Stimulated activated CD4-positive, alpha-beta T cell treated with anti-CD3 and anti-CD28 coated beads, Interleukin-15, amount 100 ng/mL, for 48 hours (primary cell): ENCODE measurements at regions not wholly inside any gene's neighbourhood (a gene's known extent, or its start where the extent isn't known, plus 50 kb on each side); places are given as distances from the start of the nearest gene placed in this dataset.
A peak's percentile ranks its signal among the peaks of the same experiment; 100 is the strongest.
"Not testable (repeated sequence)": the region's sequence is repeated elsewhere in the genome, so short reads cannot be mapped to it uniquely, and the experiment has no call there.

Experiments
- DNase-seq, 2 donors: peaks; one replicate each; pipeline ENCODE4 v3.0.0-alpha.2; 2020; ENCODE audit warnings: low read depth in 2 of 2

GRCh38 chr6:152811785-152812184 is 61.2 kb downstream of the VIP start:
- DNase-seq, result no peak

GRCh38 chr6:152815230-152815872 is 64.8 kb downstream of the VIP start:
- DNase-seq, result no peak

- no peak for DNase-seq
These were observed 65.5 kb downstream of the VIP start for GRCh38 chr6:152816055-152816454.

DNA sequence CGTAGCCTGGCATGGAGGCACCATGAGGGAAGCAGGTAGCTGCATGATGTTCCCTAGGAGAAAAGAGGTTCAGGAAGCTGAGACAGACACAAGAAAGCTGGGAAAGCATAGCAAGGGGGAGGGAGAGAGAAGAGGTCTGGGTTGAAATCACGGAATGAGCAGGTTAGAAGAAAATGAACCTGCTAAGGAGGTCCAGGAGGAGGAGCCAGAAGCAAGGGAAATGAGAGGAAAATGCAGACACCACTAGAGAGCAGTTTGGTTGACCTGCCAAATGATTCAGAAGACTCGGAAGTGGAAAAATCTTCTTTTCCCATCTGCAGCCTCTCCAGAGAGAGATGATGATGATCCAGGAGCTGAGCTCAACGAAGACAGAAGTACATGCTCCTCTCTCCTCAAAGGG is 70.9 kb downstream of the VIP start:
- no peak for DNase-seq

GRCh38 chr6:152824666-152825065 is 74.1 kb downstream of the VIP start:
- no peak for DNase-seq

- no peak for DNase-seq
These were observed 77.8 kb downstream of the VIP start for GRCh38 chr6:152828431-152828830.

DNA sequence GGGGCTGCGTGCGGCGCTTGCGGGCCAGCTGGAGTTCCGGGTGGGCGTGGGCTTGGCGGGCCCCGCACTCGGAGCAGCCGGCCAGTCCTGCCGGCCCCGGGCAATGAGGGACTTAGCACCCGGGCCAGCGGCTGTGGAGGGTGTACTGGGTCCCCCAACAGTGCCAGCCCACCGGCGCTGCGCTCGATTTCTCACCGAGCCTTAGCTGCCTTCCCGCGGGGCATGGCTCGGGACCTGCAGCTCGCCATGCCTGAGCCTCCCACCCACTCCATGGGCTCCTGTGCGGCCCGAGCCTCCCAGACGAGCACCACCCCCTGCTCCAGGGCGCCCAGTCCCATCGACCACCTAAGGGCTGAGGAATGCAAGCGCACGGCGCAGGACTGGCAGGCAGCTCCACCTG is 83.8 kb downstream of the VIP start:
- not testable (repeated sequence) for DNase-seq

DNA sequence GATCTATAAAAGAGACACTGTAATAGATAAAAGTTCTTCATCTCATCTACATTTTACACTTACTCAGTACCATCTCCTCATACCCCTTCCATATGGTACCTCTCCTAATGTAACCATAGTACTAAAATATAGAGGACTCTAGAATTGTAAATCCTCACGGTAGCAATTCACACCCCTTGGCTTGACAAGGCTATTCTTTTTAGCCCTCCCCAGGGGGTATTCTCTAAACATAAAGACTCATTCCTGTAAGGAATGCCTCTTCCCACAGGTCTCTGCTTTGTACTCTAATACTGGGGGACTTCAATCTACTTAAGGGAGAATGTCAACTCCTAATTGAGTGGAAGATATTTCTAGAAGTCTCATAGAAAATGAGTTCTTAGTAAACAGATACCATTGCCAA is 85.9 kb downstream of the VIP start:
- DNase-seq, result no peak

- DNase-seq, result no peak
These were observed 94.8 kb downstream of the VIP start for GRCh38 chr6:152845421-152845820.

DNA sequence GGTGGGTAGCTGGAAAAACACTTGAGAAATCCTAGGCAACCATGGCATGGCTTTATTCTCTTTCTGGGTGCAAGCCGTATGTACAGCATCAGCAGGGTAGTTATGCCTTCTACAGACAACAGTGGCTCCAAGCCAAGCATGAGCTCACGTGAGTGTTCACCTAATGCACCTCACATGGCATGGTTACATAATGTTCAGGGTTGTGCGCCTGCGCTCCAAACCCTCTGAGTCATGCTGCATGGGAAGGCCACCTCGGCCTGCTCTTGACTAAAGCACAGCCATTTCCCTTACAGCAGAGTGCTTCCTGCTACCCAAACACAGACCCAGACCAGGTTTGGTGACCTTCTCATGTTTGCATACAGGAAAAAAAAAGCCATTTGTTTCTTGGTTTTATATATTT is 96.2 kb downstream of the VIP start:
- DNase-seq, result no peak

DNA sequence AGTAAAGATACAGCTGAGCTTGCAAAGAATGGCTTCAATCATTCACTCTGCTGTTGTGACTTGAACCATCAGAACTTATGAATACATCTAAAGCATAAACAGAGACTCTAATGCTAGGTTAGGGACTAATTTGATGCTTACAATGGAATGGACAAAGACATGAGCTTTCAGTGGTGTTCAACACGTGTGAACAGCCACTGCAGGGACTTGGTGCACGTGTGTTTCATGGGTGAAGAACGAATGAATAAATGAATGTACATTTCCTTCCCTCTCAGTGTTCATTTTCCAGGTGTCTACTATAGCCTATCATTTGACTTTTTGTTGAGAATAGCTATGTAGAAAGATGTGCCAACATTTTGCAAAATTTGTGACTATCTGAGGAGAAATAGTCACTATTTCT is 98.3 kb downstream of the VIP start:
- DNase-seq, result no peak

GRCh38 chr6:152854086-152854795 is 103.6 kb downstream of the VIP start:
- DNase-seq, result no peak

DNA sequence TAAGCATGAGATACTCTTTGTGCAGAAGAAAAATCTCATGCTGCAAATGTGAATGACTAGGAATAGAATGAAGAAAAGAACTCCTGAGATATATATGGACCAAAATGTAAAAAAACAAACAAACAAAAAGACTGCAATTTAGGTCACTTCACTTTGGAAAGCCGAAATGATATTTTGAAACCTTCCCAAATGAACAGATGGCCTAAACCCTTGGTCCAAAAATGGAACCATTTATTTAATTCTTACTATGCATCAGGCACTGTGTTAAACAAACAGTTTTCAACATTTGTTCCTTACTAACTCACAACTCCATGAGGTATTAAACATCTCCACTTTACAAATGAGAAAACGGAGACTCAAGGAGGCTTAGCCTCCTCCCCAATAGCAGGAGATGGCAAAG is 107.5 kb downstream of the VIP start:
- no peak for DNase-seq

DNA sequence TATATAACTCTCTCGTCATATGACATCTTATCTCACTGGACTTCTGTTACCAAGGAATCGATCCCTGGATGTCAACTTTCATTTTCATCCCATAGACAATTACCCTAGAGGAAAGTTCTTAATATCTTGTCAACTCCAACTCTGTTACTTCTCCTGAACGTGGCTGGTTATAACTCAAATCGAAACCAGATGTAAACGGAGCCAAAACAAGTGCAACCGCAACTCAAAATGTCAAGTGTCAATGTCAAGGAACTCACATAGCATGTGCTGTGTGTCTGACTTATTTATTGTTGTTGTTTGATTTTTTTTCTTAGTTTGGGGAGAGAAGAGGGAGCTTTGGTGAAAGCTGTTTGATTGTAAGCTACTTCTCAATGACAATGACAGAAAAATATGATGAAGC is 108.6 kb downstream of the VIP start:
- DNase-seq, result no peak

- DNase-seq, result peak; percentile 14 to 33
These were observed 113.2 kb downstream of the VIP start for GRCh38 chr6:152863618-152864326.

DNA sequence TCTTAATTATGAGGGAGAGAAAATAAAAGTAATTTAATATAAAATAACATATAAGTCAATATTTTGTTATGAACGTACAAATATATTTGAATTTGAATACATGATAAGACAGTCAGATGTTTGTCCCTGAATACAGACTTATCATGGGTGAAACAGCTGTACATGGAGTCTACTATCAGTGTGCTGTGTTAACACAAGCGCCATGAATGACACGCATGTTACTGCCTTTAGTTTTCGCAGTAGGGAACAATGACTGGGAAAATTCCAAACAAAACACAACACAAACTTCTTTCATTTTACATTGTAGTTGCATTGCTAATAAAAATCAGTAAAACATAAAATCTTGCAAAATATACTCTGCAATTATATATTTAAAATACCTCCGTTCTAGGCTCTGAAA is 108.6 kb downstream of the FBXO5 start:
- no peak for DNase-seq

- DNase-seq, result no peak
These were observed 107.8 kb downstream of the FBXO5 start for GRCh38 chr6:152874846-152875568.

- DNase-seq, result no peak
These were observed 103.2 kb downstream of the FBXO5 start for GRCh38 chr6:152879681-152880080.

DNA sequence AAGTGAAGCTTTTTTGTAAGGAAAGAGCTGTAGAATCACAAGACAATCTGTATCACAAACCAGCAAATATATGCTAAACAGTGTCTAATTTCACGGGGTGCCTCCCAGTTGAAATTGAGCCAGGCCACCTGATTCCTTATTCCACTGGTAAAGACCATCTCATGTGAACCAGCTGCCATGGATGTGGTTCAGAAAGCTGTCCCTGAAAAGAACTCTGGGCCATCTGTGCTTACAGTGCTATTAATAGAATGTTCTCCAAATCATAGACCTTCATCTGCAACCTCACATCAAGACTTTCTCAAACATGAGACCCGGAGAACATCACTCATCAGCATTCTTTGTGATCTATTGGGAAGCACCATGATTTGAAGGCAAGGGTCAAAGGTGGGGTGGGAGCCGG is 89.7 kb downstream of the FBXO5 start:
- no peak for DNase-seq

DNA sequence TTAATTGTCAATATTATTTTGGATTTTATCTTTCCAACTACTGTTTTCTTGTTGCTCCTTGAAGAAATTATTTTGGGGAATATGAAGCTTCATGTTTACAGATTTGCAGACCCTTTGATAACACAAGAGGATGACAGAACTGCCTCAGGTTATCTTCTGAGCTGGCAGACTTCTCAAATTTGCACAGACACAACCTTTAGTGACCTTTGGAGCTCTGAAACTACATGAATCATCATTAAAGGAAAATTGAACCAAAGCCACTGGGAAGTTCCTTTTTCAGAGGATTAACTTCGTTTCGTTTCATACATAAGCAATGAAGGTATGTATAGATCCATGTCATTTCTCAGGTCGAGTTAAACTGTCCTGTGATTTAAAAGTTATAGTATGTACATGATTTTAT is 85.9 kb downstream of the FBXO5 start:
- DNase-seq, result no peak

- DNase-seq, result peak; percentile 42 to 54
These were observed 84.9 kb downstream of the FBXO5 start for GRCh38 chr6:152897807-152898399.

- no peak for DNase-seq
These were observed 78.2 kb downstream of the FBXO5 start for GRCh38 chr6:152904678-152905077.
